Activated CD8-positive, alpha-beta memory T cell treated with anti-CD3 and anti-CD28 coated beads for 36 hours (primary cell): ENCODE measurements at regions not wholly inside any gene's neighbourhood (a gene's known extent, or its start where the extent isn't known, plus 50 kb on each side); places are given as distances from the start of the nearest gene placed in this dataset.

Source experiments
- CTCF ChIA-PET: fragments of 350-600 bp; sonication (Branson Sonifier 250); formaldehyde crosslinking; loops from one replicate; lab custom pipeline; 2021; ENCODE audit warnings: antibody characterized with exemption; lab: Charles Lee
- POLR2A ChIA-PET: fragments of 350-600 bp; sonication (Branson Sonifier 250); formaldehyde crosslinking; loops from one replicate; lab custom pipeline; 2021; ENCODE audit warnings: antibody characterized with exemption; lab: Charles Lee

DNA sequence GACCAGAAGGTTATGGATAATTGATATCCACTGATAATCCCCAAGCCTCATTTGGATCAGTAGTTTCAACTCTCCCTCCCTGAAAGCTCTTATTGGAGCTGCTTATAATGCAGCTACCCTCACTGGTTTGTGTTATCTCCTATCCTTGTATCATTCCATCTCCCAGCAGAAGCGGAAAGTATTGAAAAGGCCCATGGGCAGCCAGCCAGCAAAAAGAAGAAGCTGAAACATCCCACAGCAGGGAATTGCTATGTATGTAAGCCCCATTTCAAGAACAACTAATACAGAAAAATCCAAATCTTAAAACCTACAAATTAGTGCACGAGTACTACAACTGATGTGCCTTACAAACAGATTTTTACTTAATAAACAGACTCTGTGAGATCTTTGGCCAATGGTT is 269.0 kb upstream of the ECI2 start:
- ChIA-PET POLR2A (no interaction called here), CTCF (no interaction called here)

DNA sequence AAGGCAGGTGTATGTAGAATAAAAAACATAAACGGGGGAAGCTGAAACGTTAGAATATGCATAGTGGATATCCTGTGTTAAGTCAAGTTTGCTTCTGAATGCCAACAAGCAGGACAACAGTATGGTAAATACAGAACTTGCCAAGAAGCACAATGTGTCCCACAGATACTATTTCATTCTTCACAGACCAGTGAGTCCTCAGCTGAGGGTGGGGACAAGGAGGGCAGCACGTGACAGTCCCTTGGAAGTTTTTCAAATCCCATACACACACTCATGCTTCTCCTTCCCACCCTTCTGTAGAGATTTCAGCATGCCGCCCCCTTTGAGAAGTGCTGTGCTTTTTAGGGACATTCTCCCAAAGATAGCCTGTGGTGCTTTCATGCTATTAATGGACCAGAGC is 268.5 kb upstream of the ECI2 start:
- ChIA-PET POLR2A (no interaction called here), CTCF (no interaction called here)

DNA sequence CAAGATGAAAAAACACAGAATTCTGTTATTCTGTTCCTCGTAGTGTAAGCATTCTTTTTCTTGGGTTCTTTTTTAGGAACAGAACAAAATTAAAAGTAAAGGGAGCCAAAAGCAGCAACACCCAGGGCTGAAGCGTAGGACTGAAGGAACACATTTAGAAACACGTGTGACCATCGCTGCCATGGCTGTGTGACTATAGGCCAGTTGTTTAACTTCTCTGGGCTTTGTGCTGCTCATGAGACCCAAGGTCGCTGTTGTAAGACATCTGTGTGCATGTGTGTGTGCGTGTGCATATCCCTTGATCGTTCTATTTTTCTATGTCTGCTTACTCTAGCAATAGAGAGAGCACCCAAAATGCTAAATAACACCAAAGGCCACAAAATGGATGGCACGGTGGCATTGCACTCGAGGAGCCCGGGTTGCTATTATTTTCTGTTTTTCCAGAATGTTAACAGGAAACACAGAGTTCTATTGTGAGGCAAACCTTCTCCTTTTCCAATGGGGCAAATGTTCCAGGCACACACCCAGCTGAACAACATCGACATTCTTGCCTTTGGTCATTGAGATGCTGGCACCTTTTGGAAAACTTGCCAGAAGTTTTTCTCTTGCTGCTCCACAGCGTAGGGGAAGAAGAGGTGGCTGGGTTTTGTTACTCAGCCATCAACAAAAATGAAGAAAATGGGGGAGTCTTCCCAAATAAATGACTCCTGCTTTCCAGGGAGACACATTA is 267.8 kb upstream of the ECI2 start:
- ChIA-PET POLR2A (no interaction called here), CTCF (no interaction called here)

DNA sequence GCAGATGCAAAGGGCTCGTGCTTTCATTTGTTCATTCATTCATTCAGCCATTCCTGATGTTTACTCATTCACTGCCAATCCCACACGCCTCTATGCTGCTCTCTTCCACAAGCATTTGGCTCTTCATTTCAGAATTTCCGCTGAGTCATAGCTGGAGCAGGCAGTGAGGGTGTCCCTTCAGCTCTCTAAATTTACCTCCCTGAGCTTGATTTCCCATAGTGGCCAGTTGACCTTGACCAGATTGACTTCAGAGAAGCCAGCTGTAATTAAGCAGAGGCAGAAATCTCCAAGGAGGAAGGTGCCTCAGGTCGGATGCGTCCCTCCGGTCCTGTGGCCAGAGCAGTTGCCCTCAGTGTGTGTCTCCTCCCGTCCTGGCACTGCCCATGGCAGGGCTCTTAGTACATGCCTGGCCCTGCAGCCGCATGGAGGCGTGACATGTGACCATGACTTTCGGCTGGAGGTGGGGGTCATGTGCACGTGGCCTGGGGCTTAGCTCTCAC is 267.2 kb upstream of the ECI2 start:
- CTCF ChIA-PET = no interaction called here
- POLR2A ChIA-PET = no interaction called here

DNA sequence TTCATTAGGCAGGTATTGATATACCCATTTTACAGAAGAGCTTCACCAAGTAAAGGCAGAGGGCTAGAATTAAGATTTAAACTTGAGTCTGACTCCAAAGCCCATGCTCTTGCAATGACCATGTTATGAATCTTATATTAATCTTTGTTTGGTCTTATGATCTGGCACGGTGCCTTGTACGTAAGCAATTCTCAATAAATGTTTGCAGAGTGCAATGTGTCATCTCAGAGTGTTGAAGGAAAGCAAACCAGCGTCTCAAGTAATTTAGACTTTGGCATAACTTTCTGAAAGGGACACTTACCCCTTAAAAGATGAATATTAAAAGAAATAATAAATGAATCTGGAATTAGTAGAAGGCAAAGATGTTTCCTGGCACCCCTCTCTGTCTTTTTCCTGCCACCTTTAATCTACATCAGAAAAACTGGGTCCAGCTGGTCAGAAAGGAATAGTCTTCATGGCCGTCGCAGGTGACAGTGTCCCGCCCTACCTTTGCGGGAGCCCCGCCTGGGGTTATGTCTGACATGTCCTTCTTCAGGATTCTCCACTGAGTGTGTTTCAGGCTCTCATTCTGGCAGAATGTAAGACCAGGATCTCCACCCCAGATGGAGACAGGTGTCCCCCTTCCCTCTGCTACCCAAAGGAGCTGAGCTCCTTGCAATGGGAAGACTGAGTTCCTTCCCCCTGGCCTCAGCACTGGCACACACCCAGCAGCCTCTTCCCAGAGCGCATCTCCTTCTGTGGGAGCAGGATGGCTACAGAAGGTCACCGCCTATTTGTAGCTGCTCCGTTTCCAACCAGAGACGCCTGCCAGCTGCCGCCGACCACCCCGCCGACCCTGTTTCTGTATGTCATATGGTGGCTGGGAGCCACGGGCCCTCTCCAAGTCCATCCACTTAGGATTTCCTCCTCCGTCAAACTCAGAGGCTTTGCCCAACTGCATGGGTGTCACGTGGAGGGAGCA is 266.3 kb upstream of the ECI2 start:
- CTCF ChIA-PET = no interaction called here
- POLR2A ChIA-PET = no interaction called here

DNA sequence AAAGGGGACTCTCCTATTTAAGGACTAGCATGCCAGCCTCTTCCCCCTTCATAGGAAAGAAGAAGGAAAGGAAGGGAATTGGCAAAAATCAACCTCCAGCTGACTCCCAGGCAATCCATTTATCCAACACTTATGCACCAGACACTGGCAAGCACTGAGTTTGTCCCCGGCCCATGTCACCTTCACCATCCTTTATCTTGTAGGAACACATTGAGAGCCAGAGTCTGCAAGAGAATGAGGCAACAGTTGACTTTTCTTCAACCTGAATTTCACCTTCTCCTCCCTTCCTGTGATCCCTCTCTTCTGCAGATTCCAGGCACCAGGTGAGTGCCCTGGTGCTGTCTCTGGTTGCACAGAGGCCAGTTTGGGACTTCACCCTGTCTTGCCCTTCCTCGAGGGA is 264.3 kb upstream of the ECI2 start:
- ChIA-PET CTCF (no interaction called here), POLR2A (no interaction called here)

DNA sequence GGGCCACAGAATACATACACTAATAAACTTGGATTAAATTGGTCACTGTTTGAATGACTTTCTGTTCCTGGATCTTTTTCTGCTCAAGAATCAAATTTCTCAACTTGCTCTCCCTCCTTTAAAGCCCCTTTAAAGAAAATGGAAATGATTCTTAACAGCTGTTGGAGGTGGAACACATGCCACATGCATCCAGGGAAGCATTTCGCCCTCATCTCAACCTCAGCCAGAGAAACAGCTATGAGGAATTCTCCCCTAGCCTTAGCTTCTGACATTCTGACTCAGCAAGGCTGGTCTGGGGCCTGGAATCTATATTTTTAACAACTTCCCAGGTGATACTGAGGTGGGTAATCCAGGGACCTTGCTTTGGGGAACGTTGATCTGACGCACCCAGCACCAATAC is 263.4 kb upstream of the ECI2 start:
- ChIA-PET POLR2A (no interaction called here), CTCF (no interaction called here)

DNA sequence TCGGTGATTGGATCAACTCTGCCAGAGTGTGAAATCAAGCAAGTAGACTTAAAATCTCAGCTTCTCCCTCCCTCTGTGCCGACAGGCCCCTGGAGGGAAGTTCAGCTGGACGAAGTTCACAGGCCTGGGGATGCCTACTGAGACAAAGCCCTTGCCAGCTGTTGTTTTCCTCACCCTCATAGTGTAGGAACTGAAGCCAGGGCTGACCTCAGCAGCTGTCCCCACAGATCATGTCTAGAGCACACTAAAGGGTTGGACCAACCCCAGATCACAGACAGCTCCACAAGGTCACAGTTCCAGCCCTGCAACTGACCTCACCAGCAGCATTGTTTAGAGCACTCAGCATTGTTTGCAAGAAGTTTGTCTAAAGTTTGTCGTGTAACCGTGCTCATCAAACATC is 261.9 kb upstream of the ECI2 start:
- ChIA-PET POLR2A (no interaction called here), CTCF (no interaction called here)

DNA sequence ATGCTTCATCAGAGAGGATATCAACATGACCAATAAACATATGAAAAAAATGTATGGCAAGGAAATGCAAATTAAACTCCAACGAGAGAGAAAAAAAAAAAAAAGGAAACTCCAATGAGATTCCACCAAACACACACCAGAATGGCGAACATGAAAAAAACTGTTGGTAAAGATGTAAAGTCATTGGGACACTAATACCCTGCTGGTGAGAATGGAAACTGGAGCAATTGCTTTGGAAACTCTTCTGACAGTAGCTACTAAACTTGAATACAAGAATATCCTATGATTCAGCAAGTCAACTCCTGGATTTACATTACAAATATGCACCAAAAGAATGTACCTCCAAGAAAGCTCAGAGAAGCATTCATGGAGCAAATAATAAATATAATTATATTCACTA is 260.7 kb upstream of the ECI2 start:
- POLR2A ChIA-PET = no interaction called here
- CTCF ChIA-PET = no interaction called here

DNA sequence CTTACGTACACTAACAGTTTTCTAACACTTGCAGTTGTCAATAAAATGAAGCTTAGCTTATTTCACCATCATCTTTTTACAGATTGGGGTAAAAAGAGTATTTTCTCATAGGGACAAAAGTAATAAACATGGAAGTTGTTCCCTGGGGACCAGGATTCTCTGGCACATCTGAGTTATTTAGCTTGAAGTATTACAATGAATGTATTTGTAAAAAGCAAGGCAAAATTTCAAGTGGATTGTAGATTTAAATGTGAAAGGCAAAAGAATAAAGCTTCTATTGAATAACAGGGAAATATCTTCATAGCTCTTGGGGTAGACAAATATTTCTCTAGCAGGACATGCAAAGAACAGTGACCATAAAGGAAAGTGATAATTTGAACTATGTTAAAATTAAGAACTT is 260.0 kb upstream of the ECI2 start:
- POLR2A ChIA-PET = interaction anchor here (0.5 kb wide), 1 partner anchor 608 kb away, joined by 8 read pairs; the partner anchor contains the start of gene RPP40
- CTCF ChIA-PET = interaction anchor here (0.5 kb wide), 1 partner anchor 227 kb away, joined by 3 read pairs; no protein-coding TSS in a partner anchor

DNA sequence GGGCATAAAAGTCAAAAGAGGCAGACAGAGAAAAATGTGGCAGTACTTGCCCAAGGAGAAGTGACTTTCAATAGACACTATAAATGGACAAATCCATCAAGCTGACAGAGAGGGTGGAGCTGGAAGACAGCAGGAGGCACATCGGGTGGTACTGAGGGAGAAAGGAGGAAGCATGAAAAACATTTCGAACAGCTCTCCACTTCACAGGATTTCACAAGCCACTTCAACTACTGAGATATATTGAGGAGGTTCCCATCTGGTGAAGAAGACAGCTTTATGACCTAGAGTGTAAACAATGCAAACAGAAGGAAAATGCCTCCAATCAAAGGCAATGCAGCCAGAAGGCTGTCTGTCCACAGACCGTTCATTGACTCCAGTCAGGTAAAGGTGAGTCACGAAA is 259.4 kb upstream of the ECI2 start:
- ChIA-PET CTCF (no interaction called here), POLR2A (interaction anchor here (0.5 kb wide), 1 partner anchor 609 kb away, joined by 8 read pairs; the partner anchor contains the start of gene RPP40)

DNA sequence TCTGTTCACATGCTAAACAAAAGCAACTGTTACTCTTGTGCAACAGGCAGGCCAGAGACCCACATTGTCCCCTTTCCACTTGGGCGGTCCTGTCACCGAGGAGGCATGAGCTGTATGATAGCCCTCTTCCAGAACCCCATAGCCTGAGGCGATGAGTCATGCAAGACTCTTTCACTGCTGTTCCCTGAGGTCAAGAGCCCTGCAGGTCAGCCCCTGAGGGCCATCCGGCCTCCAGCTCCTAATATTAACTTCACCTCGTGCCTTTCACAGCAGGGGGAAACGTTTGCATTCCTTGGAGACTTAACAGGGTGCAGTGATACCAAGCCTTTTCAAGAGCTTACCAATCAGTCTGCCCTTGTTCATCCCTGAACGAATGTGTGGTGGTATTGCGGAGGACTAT is 253.3 kb upstream of the ECI2 start:
- CTCF ChIA-PET = interaction anchor here (0.5 kb wide), 1 partner anchor 433 kb away, joined by 3 read pairs; no protein-coding TSS in a partner anchor
- POLR2A ChIA-PET = no interaction called here

DNA sequence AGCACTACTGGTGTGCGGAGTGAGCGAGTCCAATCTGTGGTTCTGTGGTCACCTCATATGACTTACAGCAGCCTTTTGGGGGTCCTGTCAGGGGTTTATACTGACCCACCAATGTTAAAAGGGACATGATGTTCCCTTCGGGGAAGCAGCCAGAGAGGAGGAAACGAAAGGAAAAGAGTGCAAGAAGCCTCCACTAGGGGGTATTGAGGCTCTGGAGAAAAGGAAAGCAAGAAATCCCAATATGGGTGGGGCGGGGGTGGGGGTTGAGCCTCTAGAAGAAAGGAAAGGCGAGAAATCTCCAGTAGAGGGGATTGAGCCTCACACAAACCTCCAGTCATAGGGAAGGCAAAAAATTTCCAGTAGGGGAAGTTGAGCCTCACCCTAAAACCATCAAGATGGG is 249.3 kb upstream of the ECI2 start:
- ChIA-PET CTCF (no interaction called here), POLR2A (no interaction called here)

DNA sequence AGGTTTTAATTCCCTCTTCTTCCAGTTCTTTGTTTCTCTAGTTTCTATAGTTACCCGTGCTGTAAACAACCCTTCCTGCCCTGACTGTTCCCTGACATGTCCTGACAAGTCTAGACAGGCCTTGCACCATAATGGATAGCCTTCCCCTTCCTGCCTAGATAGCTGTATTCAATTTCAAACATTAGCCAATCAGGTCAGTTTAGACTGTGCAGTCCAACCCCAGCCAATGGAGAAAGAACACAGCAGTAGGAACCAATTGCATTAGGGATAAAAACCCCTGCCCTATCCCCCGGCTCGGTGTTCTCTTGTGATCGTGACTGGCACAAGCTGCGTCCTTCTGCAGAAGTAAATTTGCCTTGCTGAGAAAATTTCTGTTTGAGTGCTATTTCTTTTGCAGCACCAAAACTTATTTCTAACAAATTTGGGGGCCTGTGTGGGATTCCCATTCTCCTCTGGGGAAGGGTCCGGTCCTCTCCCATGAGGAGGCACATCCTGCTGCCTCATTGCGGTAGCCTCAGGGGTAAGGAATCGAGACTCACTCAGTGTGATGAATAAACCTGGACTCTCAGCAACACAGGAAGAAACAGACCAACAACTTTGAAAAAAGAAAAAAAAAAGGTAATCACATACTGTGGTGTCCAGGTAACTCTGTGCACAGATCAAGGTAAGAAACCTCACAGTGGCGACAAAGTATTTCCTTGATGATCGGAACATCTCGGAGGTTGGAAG is 248.7 kb upstream of the ECI2 start:
- POLR2A ChIA-PET = no interaction called here
- CTCF ChIA-PET = no interaction called here

DNA sequence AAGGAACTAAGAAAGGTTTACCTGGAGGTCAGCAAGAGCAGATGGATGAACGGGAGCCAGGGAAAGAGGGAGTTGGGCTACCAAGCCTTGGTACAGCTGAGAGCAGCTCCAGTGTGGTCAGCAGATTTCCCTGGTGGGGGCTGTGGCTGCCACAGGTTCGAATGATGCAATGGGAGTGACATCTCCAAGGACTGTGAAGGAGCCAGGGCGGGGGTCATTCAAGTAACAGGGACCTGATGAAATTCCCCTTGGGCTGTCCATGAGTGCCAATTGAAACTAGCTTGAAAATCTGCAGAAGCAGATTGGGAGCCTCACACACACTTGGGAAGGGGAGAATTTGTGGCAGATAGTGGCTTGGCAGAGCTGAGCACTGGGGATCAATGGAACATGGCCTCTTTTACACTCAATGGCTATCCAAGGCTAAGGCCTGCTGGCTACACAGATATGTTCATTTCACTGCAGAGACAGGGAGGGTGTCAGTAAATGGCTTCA is 247.0 kb upstream of the ECI2 start:
- POLR2A ChIA-PET = no interaction called here
- CTCF ChIA-PET = no interaction called here

DNA sequence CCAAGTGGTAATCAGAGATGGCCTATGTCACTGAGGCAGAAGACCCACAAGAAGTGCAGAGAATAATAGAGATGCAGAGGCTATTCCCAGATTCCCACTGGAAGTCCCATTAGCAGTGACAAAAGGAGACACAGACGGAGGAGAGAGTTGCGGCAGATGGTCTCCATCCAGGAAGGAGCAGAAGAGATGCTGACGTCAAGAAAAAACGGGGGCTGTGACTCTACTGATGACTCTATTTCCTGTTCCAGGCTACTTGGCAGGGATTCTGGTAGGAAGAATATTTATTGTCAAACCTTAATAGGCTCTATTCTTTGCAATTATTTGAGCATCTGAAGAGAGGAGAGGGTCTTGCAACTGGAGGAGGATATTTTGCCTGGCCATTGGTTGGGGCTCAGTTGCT is 246.0 kb upstream of the ECI2 start:
- POLR2A ChIA-PET = no interaction called here

DNA sequence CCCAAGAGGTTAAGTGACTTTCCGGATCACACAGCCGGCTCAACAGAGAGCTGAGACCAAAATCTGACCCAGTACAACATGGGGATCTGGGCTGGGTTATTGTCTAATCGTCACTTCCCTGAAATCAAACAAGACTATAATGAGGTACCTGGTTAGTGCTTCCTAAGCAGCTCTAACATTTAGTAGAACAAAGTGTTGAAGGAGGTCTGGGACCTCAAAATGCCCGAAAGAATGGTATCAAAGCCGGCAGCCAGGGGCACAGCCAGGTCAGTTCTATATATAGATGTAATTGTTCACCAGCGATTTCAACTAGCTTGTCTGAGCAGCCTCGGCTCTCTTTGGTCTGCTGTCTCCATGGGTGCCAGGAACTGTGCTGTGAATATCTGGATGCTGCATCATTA is 245.5 kb upstream of the ECI2 start:
- CTCF ChIA-PET = no interaction called here
- POLR2A ChIA-PET = no interaction called here

More for the DNA sequence above, 246.0 kb upstream of the ECI2 start:
- CTCF ChIA-PET = no interaction called here

DNA sequence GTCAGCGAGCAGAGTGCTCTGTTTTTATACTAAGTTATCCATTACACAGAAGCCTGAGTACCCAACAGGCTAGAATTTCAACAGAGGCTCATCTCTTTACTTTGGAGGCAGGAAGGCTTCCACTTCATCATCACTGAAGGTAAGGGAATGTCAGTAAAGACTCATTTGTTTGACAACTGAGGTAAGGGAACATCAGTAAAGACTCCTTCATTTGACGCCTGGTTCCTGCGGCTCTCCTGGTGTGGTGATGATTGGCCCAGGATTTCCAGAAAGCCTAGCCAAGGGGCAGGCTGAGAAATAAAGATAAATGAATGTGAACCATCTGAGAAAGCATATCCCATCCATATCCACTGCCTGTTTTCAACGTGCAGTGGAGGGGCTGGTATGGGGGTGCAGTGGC is 244.6 kb upstream of the ECI2 start:
- POLR2A ChIA-PET = no interaction called here
- CTCF ChIA-PET = no interaction called here

DNA sequence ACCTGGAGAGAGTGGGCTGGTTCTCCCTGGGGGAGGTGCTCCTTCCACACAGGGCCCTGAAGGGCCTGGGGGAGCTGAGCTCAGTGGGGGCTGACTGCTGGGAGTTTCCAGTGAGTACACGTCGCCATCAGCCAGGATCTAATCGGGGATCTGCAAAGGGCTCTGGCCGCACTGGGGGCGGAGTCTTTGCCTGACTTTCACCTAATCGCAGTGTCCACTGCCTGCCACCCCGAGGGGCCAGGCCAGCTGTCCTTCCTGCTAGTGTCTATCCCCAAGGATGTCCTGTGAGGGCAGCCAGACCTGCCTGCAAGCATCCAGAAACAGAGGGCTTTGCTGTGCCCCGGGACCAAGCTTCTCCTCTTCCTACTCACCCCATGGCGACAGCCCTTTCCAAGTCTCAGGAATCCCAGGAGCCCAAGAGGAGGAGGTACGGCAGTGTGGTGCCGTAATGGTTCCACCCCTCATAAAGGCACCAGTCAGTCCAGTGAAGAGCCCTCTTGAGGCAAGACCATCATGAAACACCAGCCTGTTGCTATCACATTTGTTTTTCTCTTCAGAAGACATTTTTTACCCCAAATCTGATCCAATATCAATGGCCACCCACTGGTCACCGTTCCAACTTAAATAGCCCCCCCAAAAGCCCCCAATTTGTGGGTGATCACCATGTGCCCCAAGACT is 243.1 kb upstream of the ECI2 start:
- CTCF ChIA-PET = no interaction called here
- POLR2A ChIA-PET = no interaction called here
